ENCODE measurements at regions not wholly inside any gene's neighbourhood (a gene's known extent, or its start where the extent isn't known, plus 50 kb on each side); places are given as distances from the start of the nearest gene placed in this dataset.

DNA sequence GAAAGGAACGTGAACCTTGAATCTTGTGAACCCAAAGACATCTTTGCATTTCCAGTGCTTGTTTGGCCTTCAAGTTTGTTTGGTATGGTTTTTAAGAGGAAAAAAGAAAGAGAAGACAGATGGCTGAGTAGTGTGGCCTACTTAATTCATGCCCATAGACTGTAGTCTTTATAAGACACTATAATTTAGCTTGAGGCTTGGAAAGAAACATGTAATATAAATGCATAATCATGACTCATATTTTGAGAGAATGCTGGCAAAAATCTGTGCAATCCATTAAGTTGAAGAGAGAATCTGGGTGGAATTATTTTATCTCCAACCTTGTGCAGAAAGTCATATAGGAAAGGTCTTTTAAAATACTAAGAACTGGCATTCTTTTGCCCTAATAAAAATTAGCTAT, 179.3 kb downstream of the SIPA1L2 start:
- TF ChIP-seq POLR2AphosphoS5 (IDR thresholded peaks at IDR 0.05; ENCODE audit: low read depth, low read length) (no peak), POLR2A (IDR thresholded peaks at IDR 0.05; ENCODE audit: low read depth, low read length) (no peak), SPI1 (IDR thresholded peaks at IDR 0.05; ENCODE audit: low read depth, low read length) (no peak), TAF1 (IDR thresholded peaks at IDR 0.05; ENCODE audit: low read depth, low read length) (no peak), POU2F2 (IDR thresholded peaks at IDR 0.05; ENCODE audit: low read depth, low read length) (no peak)
